HepG2 (cell line): ENCODE measurements at regions not wholly inside any gene's neighbourhood (a gene's known extent, or its start where the extent isn't known, plus 50 kb on each side); places are given as distances from the start of the nearest gene placed in this dataset.
A peak's percentile ranks its signal among the peaks of the same experiment; 100 is the strongest.

Source experiments
- CREB1 ChIP-seq, 2 experiments: fragments of 450-650 bp in 1 of 2; IDR thresholded peaks; 2 replicates each; pipeline ENCODE4 v1.6.1; 2016 to 2017; ENCODE audit warnings: control low read depth in 1 of 2, mild to moderate bottlenecking in 1 of 2, missing compliant biosample characterization in 1 of 2, missing genetic modification characterization in 1 of 2
- EZH2 ChIP-seq: conservative IDR thresholded peaks from 2 replicates; pipeline ENCODE4 v1.6.1; 2012; ENCODE audit warnings: mild to moderate bottlenecking, low read depth, low read length, moderate library complexity
- FOXP1 ChIP-seq, 2 experiments: fragments of 450-650 bp in 1 of 2; IDR thresholded peaks; 2 replicates each; pipeline ENCODE4 v1.6.1; 2017 to 2018; ENCODE audit warnings: antibody characterized with exemption in 1 of 2
- GMEB2 ChIP-seq: IDR thresholded peaks from 2 replicates; pipeline ENCODE4 v1.6.1; 2016; ENCODE audit warnings: missing biosample characterization, missing genetic modification reagents, low read depth
- HES4 ChIP-seq: sonication (generic); formaldehyde crosslinking; IDR thresholded peaks from 2 replicates; pipeline ENCODE4 v1.9.0; 2021; ENCODE audit warnings: mild to moderate bottlenecking, missing genetic modification reagents, borderline replicate concordance
- KMT2B ChIP-seq: IDR thresholded peaks from 2 replicates; pipeline ENCODE4 v1.6.1; 2016; ENCODE audit warnings: missing genetic modification reagents, missing compliant biosample characterization
- MTA1 ChIP-seq: sonication (generic); formaldehyde crosslinking; IDR thresholded peaks from 2 replicates; pipeline ENCODE4 v1.4.0; 2020; ENCODE audit warnings: missing genetic modification reagents, mild to moderate bottlenecking, borderline replicate concordance
- MXD4 ChIP-seq: IDR thresholded peaks from 2 replicates; pipeline ENCODE4 v1.6.1; 2016; ENCODE audit warnings: mild to moderate bottlenecking, missing biosample characterization, missing genetic modification reagents
- MYNN ChIP-seq: sonication (generic); formaldehyde crosslinking; IDR thresholded peaks from 2 replicates; pipeline ENCODE4 v1.4.0; 2020; ENCODE audit warnings: mild to moderate bottlenecking, low read depth, missing genetic modification reagents
- NFIB ChIP-seq: sonication (generic); formaldehyde crosslinking; IDR thresholded peaks from 2 replicates; pipeline ENCODE4 v1.9.0; 2021; ENCODE audit warnings: missing genetic modification reagents, mild to moderate bottlenecking, borderline replicate concordance
- PCBP1 ChIP-seq: fragments of 200-400 bp; formaldehyde crosslinking; IDR thresholded peaks from 2 replicates; pipeline ENCODE4 v1.6.1; 2017; ENCODE audit warnings: mild to moderate bottlenecking, low read depth, low read length, borderline replicate concordance
- PHF5A ChIP-seq: IDR thresholded peaks from one replicate; pipeline ENCODE4 v1.6.1; 2018; ENCODE audit warnings: low read depth, missing genetic modification reagents; ENCODE audit not compliant: unreplicated experiment
- RNF2 ChIP-seq: fragments of 450-650 bp; conservative IDR thresholded peaks from 2 replicates; pipeline ENCODE4 v1.6.1; 2016; ENCODE audit warnings: low read depth
- ZBED4 ChIP-seq: sonication (generic); formaldehyde crosslinking; IDR thresholded peaks from 2 replicates; pipeline ENCODE4 v1.4.0; 2020; ENCODE audit warnings: missing genetic modification reagents, borderline replicate concordance
- ZIK1 ChIP-seq: sonication (generic); formaldehyde crosslinking; IDR thresholded peaks from 2 replicates; pipeline ENCODE4 v1.5.0; 2020; ENCODE audit warnings: mild to moderate bottlenecking, low read depth, missing genetic modification reagents, borderline replicate concordance
- ZNF256 ChIP-seq: sonication (generic); formaldehyde crosslinking; conservative IDR thresholded peaks from 2 replicates; pipeline ENCODE4 v1.4.0; 2020; ENCODE audit warnings: missing genetic modification reagents
- ZNF577 ChIP-seq: sonication (generic); formaldehyde crosslinking; IDR thresholded peaks from 2 replicates; pipeline ENCODE4 v1.4.0; 2020; ENCODE audit warnings: mild to moderate bottlenecking, low read depth, missing genetic modification reagents, borderline replicate concordance
- TF ChIP-seq, protein P1 (sequence below): sonication (generic); formaldehyde crosslinking; IDR thresholded peaks from 2 replicates; pipeline ENCODE4 v1.4.0; 2020; ENCODE audit warnings: mild to moderate bottlenecking, missing genetic modification reagents
- TF ChIP-seq, protein P2 (sequence below): sonication (generic); formaldehyde crosslinking; IDR thresholded peaks from 2 replicates; pipeline ENCODE4 v1.8.1; 2022; ENCODE audit warnings: mild to moderate bottlenecking, missing genetic modification reagents

DNA sequence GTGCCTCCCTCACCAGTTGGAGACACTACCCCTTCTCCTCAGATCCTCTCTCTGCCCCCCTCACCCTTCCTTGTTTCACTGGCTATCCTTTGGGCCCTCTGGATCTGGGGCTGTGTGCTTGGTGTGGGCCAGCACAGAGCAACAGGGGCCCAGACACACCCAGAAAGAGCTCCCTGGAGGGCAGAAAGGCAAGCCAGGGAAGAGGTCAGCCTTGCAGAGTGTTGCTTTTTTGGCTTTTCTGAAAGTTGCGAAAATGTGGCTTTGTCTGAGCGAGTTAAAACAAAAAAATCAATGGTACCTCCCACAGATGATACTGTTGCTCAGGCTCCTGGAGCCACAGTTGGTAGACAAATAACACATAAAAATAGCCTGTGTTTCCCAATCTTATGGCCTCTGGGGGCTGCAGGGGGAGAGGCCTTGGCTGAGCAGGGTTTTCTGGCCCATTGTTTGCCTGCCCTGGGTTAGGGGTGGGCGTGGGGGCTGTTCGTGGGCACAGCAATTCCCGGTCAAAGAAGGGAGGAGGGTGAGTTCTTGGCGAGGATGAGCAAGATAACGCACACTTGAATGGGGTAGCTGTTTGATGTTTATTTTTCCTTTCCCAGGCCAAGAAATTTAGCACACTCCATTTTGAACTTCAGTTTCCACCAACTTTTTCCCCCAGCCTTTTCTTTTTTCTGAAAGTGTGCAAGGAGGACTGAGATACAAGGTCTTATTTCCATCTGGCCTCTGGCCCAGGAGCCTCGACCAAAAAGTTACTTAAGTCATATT lies 167.0 kb upstream of the HAAO start (continued):
- no peak for TF ChIP-seq ZBED4 (CRISPR knock-in tag)
- no peak for TF ChIP-seq ZNF256 (CRISPR knock-in tag)
- no peak for TF ChIP-seq GMEB2
- TF ChIP-seq, protein P1, sequence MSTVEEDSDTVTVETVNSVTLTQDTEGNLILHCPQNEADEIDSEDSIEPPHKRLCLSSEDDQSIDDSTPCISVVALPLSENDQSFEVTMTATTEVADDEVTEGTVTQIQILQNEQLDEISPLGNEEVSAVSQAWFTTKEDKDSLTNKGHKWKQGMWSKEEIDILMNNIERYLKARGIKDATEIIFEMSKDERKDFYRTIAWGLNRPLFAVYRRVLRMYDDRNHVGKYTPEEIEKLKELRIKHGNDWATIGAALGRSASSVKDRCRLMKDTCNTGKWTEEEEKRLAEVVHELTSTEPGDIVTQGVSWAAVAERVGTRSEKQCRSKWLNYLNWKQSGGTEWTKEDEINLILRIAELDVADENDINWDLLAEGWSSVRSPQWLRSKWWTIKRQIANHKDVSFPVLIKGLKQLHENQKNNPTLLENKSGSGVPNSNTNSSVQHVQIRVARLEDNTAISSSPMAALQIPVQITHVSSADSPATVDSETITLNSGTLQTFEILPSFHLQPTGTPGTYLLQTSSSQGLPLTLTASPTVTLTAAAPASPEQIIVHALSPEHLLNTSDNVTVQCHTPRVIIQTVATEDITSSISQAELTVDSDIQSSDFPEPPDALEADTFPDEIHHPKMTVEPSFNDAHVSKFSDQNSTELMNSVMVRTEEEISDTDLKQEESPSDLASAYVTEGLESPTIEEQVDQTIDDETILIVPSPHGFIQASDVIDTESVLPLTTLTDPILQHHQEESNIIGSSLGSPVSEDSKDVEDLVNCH: no peak
- TF ChIP-seq ZNF577: no peak
- TF ChIP-seq EZH2: no peak
- TF ChIP-seq ZIK1 (CRISPR knock-in tag): no peak
- TF ChIP-seq MXD4 (CRISPR knock-in tag): peak; percentile 10; the same call in 1 of the 2 replicates
- TF ChIP-seq PHF5A (CRISPR knock-in tag): no peak
- TF ChIP-seq PCBP1: no peak
- TF ChIP-seq, protein P2, sequence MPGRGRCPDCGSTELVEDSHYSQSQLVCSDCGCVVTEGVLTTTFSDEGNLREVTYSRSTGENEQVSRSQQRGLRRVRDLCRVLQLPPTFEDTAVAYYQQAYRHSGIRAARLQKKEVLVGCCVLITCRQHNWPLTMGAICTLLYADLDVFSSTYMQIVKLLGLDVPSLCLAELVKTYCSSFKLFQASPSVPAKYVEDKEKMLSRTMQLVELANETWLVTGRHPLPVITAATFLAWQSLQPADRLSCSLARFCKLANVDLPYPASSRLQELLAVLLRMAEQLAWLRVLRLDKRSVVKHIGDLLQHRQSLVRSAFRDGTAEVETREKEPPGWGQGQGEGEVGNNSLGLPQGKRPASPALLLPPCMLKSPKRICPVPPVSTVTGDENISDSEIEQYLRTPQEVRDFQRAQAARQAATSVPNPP (CRISPR knock-in tag): no peak
- TF ChIP-seq KMT2B (CRISPR knock-in tag): no peak
- TF ChIP-seq HES4: no peak
- no peak for TF ChIP-seq NFIB (CRISPR knock-in tag)
- no peak for TF ChIP-seq CREB1 (IDR thresholded peaks at IDR 0.05)
- no peak; the same call in 1 of the 2 replicates for TF ChIP-seq CREB1 (CRISPR knock-in tag; IDR thresholded peaks at IDR 0.05)
- no peak for TF ChIP-seq MYNN (CRISPR knock-in tag)
- TF ChIP-seq FOXP1 (IDR thresholded peaks at IDR 0.05): no peak
- TF ChIP-seq FOXP1 (CRISPR knock-in tag; IDR thresholded peaks at IDR 0.05): peak; percentile 75; the same call in 1 of the 2 replicates
- no peak for TF ChIP-seq RNF2
- TF ChIP-seq MTA1 (CRISPR knock-in tag): no peak; the same call in 1 of the 2 replicates
